WTC11 (cell line): ENCODE measurements at regions not wholly inside any gene's neighbourhood (a gene's known extent, or its start where the extent isn't known, plus 50 kb on each side); places are given as distances from the start of the nearest gene placed in this dataset.
A peak's percentile ranks its signal among the peaks of the same experiment; 100 is the strongest.

Experiments
- ATAC-seq: fragments of 200-7000 bp; cut with Tn5 transposase; 2 replicates; pipeline ENCODE4 v1.10.0; 2021; ENCODE audit warnings: mild to moderate bottlenecking, moderate library complexity
- CTCF ChIA-PET: fragments of 300-600 bp; sonication (Branson Sonifier 250); formaldehyde crosslinking; loops from one replicate; lab custom pipeline; 2021; ENCODE audit warnings: antibody characterized with exemption; lab: Charles Lee
- POLR2A ChIA-PET: fragments of 350-600 bp; sonication (Branson Sonifier 250); formaldehyde crosslinking; loops from one replicate; lab custom pipeline; 2021; ENCODE audit warnings: antibody characterized with exemption; lab: Charles Lee
- DNase-seq: peaks from one replicate; pipeline ENCODE4 v3.0.0; 2021; ENCODE audit warnings: low spot score
- H3K27ac Mint-ChIP-seq: 2 replicates; pipeline ENCODE4 v1.8.0; 2021; ENCODE audit warnings: mixed read lengths
- H3K27me3 Mint-ChIP-seq: 2 replicates; pipeline ENCODE4 v1.8.0; 2021; ENCODE audit warnings: low read depth, mild to moderate bottlenecking, moderate library complexity, mixed read lengths
- H3K36me3 Mint-ChIP-seq: 2 replicates; pipeline ENCODE4 v1.8.0; 2021; ENCODE audit warnings: mixed read lengths
- H3K4me1 Mint-ChIP-seq: 2 replicates; pipeline ENCODE4 v1.8.0; 2022; ENCODE audit warnings: mixed read lengths
- H3K4me3 Mint-ChIP-seq: 2 replicates; pipeline ENCODE4 v1.8.0; 2021; ENCODE audit warnings: mild to moderate bottlenecking, moderate library complexity, mixed read lengths
- H3K9me3 Mint-ChIP-seq: 2 replicates; pipeline ENCODE4 v1.8.0; 2021; ENCODE audit warnings: mixed read lengths
- CREM ChIP-seq: sonication (generic); formaldehyde crosslinking; IDR thresholded peaks from 2 replicates; pipeline ENCODE4 v1.8.1; 2022; ENCODE audit warnings: mild to moderate bottlenecking, missing genetic modification reagents, moderate library complexity
- EMX1 ChIP-seq: fragments of 250-450 bp; sonication (Bioruptor Pico); IDR thresholded peaks from 2 replicates; pipeline ENCODE4 v1.8.0; 2021; ENCODE audit warnings: mild to moderate bottlenecking
- JUN ChIP-seq: sonication (generic); formaldehyde crosslinking; IDR thresholded peaks from 2 replicates; pipeline ENCODE4 v1.8.0; 2023; ENCODE audit warnings: mild to moderate bottlenecking, missing genetic modification reagents
- NR2C2 ChIP-seq: sonication (generic); formaldehyde crosslinking; IDR thresholded peaks from 2 replicates; pipeline ENCODE4 v1.8.0; 2022; ENCODE audit warnings: mild to moderate bottlenecking, missing genetic modification reagents
- OVOL2 ChIP-seq: fragments of 250-450 bp; sonication (Bioruptor Pico); IDR thresholded peaks from 2 replicates; pipeline ENCODE4 v1.9.0; 2021; ENCODE audit warnings: mild to moderate bottlenecking, borderline replicate concordance
- PRRX2 ChIP-seq: fragments of 250-450 bp; sonication (Bioruptor Pico); IDR thresholded peaks from 2 replicates; pipeline ENCODE4 v1.8.0; 2021; ENCODE audit warnings: mild to moderate bottlenecking
- SMAD4 ChIP-seq: sonication (generic); formaldehyde crosslinking; IDR thresholded peaks from 2 replicates; pipeline ENCODE4 v1.8.0; 2022; ENCODE audit warnings: mild to moderate bottlenecking, missing genetic modification reagents
- TP53 ChIP-seq: sonication (generic); formaldehyde crosslinking; IDR thresholded peaks from 2 replicates; pipeline ENCODE4 v1.8.1; 2023; ENCODE audit warnings: mild to moderate bottlenecking, missing genetic modification reagents
- TF ChIP-seq, protein P1 (sequence below): sonication (generic); formaldehyde crosslinking; IDR thresholded peaks from 2 replicates; pipeline ENCODE4 v1.8.0; 2022; ENCODE audit warnings: mild to moderate bottlenecking, missing genetic modification reagents
- TF ChIP-seq, protein P2 (sequence below): sonication (generic); formaldehyde crosslinking; IDR thresholded peaks from 2 replicates; pipeline ENCODE4 v1.8.1; 2022; ENCODE audit warnings: low read depth, missing genetic modification reagents, borderline replicate concordance
- TF ChIP-seq, protein P3 (sequence below): sonication (generic); formaldehyde crosslinking; IDR thresholded peaks from 2 replicates; pipeline ENCODE4 v1.8.1; 2022; ENCODE audit warnings: mild to moderate bottlenecking, missing genetic modification reagents, moderate library complexity, borderline replicate concordance
- TF ChIP-seq, protein P4 (sequence below): sonication (generic); formaldehyde crosslinking; IDR thresholded peaks from 2 replicates; pipeline ENCODE4 v1.8.0; 2023; ENCODE audit warnings: missing genetic modification reagents
- TF ChIP-seq, protein P5 (sequence below): fragments of 250-450 bp; sonication (Bioruptor Pico); IDR thresholded peaks from 2 replicates; pipeline ENCODE4 v1.9.0; 2021; ENCODE audit warnings: moderate library complexity, mild to moderate bottlenecking, inconsistent platforms, borderline replicate concordance
- TF ChIP-seq, protein P6 (sequence below): sonication (generic); formaldehyde crosslinking; IDR thresholded peaks from 2 replicates; pipeline ENCODE4 v1.8.1; 2023; ENCODE audit warnings: mild to moderate bottlenecking, missing genetic modification reagents
- TF ChIP-seq, protein P7 (sequence below): sonication (generic); formaldehyde crosslinking; IDR thresholded peaks from 2 replicates; pipeline ENCODE4 v1.8.1; 2023; ENCODE audit warnings: mild to moderate bottlenecking, missing genetic modification reagents, borderline replicate concordance

DNA sequence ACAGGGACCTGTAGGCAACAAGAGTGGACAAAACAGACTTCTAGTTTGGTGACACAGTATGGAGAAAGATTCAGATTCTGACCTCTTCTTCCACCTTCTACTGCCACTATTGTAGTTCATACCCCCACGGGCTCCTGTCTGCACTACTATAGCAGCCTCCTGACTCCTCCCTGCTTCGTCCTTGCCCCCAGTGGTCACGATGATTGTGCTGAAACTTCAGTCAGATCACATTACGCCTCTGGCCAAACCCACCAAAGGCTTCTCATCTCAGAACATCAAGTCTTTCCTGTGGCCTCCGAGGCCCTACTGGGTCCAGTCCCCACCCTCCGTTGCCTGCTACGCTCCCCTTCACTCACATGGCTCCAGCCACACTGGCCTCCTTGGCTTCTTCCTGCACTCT, 147.6 kb downstream of the CYP26B1 start:
- Mint-ChIP-seq H3K36me3 (no peaks in the 10 kb centered on the region), H3K4me3 (no peak overlapping the region), H3K27me3 (no peaks in the 10 kb centered on the region; the same call in 1 of the 2 replicates), H3K9me3 (no peaks in the 10 kb centered on the region), H3K4me1 (peaks cover 16% of the 10 kb centered on the region), H3K27ac (no peak overlapping the region)
- no peak for DNase-seq
- ChIA-PET POLR2A (no interaction called here), CTCF (interaction anchor here (1.2 to 2.0 kb wide), 2 partner anchors 76 to 150 kb away, joined by 3 to 4 read pairs; no protein-coding TSS in a partner anchor)
- TF ChIP-seq, protein P1, sequence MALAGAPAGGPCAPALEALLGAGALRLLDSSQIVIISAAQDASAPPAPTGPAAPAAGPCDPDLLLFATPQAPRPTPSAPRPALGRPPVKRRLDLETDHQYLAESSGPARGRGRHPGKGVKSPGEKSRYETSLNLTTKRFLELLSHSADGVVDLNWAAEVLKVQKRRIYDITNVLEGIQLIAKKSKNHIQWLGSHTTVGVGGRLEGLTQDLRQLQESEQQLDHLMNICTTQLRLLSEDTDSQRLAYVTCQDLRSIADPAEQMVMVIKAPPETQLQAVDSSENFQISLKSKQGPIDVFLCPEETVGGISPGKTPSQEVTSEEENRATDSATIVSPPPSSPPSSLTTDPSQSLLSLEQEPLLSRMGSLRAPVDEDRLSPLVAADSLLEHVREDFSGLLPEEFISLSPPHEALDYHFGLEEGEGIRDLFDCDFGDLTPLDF (CRISPR knock-in tag) = no peak
- TF ChIP-seq, protein P2, sequence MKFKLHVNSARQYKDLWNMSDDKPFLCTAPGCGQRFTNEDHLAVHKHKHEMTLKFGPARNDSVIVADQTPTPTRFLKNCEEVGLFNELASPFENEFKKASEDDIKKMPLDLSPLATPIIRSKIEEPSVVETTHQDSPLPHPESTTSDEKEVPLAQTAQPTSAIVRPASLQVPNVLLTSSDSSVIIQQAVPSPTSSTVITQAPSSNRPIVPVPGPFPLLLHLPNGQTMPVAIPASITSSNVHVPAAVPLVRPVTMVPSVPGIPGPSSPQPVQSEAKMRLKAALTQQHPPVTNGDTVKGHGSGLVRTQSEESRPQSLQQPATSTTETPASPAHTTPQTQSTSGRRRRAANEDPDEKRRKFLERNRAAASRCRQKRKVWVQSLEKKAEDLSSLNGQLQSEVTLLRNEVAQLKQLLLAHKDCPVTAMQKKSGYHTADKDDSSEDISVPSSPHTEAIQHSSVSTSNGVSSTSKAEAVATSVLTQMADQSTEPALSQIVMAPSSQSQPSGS = no peak
- TF ChIP-seq, protein P3, sequence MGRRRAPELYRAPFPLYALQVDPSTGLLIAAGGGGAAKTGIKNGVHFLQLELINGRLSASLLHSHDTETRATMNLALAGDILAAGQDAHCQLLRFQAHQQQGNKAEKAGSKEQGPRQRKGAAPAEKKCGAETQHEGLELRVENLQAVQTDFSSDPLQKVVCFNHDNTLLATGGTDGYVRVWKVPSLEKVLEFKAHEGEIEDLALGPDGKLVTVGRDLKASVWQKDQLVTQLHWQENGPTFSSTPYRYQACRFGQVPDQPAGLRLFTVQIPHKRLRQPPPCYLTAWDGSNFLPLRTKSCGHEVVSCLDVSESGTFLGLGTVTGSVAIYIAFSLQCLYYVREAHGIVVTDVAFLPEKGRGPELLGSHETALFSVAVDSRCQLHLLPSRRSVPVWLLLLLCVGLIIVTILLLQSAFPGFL (CRISPR knock-in tag) = no peak
- TF ChIP-seq PRRX2 (CRISPR knock-in tag) = no peak
- TF ChIP-seq, protein P4, sequence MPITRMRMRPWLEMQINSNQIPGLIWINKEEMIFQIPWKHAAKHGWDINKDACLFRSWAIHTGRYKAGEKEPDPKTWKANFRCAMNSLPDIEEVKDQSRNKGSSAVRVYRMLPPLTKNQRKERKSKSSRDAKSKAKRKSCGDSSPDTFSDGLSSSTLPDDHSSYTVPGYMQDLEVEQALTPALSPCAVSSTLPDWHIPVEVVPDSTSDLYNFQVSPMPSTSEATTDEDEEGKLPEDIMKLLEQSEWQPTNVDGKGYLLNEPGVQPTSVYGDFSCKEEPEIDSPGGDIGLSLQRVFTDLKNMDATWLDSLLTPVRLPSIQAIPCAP (CRISPR knock-in tag) = no peak
- TF ChIP-seq, protein P5, sequence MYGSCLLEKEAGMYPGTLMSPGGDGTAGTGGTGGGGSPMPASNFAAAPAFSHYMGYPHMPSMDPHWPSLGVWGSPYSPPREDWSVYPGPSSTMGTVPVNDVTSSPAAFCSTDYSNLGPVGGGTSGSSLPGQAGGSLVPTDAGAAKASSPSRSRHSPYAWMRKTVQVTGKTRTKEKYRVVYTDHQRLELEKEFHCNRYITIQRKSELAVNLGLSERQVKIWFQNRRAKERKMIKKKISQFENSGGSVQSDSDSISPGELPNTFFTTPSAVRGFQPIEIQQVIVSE (CRISPR knock-in tag) = no peak
- no peak for TF ChIP-seq TP53 (CRISPR knock-in tag)
- TF ChIP-seq, protein P6, sequence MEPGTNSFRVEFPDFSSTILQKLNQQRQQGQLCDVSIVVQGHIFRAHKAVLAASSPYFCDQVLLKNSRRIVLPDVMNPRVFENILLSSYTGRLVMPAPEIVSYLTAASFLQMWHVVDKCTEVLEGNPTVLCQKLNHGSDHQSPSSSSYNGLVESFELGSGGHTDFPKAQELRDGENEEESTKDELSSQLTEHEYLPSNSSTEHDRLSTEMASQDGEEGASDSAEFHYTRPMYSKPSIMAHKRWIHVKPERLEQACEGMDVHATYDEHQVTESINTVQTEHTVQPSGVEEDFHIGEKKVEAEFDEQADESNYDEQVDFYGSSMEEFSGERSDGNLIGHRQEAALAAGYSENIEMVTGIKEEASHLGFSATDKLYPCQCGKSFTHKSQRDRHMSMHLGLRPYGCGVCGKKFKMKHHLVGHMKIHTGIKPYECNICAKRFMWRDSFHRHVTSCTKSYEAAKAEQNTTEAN (CRISPR knock-in tag) = no peak
- ATAC-seq = peak; percentile 91

DNA sequence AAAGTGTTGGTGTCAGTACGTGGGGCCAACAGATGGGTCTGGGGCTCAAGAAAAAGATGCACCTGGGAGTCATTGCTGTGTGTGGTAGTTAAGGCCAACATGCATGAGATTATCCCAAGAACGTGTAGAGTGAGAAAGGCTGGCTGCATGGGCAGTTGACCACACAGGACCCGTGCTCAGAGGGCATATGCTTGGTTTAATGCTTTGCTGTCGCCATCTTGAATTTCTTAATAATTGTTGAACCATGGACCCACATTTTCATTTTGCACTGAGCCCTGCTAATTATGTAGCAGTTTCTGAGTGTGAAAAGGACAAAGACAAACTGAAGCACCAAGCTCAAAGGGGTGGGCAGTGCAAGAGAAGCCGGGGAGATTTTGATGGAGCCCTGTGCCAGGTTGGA, 148.1 kb downstream of the CYP26B1 start:
- H3K36me3 Mint-ChIP-seq = no peaks in the 10 kb centered on the region
- no peaks in the 10 kb centered on the region; the same call in 1 of the 2 replicates for H3K27me3 Mint-ChIP-seq
- DNase-seq = no peak
- ChIA-PET CTCF (interaction anchor here (2.0 kb wide), 1 partner anchor 151 kb away, joined by 4 read pairs; no protein-coding TSS in a partner anchor), POLR2A (no interaction called here)
- no peaks in the 10 kb centered on the region for H3K9me3 Mint-ChIP-seq
- H3K4me1 Mint-ChIP-seq = peaks cover 16% of the 10 kb centered on the region
- no peak for ATAC-seq
- no peak overlapping the region for H3K4me3 Mint-ChIP-seq
- H3K27ac Mint-ChIP-seq = no peak overlapping the region
- TF ChIP-seq EMX1 (CRISPR knock-in tag) (no peak), OVOL2 (CRISPR knock-in tag) (no peak), NR2C2 (CRISPR knock-in tag) (no peak), JUN (no peak), CREM (no peak), SMAD4 (CRISPR knock-in tag) (no peak)
- TF ChIP-seq, protein P7, sequence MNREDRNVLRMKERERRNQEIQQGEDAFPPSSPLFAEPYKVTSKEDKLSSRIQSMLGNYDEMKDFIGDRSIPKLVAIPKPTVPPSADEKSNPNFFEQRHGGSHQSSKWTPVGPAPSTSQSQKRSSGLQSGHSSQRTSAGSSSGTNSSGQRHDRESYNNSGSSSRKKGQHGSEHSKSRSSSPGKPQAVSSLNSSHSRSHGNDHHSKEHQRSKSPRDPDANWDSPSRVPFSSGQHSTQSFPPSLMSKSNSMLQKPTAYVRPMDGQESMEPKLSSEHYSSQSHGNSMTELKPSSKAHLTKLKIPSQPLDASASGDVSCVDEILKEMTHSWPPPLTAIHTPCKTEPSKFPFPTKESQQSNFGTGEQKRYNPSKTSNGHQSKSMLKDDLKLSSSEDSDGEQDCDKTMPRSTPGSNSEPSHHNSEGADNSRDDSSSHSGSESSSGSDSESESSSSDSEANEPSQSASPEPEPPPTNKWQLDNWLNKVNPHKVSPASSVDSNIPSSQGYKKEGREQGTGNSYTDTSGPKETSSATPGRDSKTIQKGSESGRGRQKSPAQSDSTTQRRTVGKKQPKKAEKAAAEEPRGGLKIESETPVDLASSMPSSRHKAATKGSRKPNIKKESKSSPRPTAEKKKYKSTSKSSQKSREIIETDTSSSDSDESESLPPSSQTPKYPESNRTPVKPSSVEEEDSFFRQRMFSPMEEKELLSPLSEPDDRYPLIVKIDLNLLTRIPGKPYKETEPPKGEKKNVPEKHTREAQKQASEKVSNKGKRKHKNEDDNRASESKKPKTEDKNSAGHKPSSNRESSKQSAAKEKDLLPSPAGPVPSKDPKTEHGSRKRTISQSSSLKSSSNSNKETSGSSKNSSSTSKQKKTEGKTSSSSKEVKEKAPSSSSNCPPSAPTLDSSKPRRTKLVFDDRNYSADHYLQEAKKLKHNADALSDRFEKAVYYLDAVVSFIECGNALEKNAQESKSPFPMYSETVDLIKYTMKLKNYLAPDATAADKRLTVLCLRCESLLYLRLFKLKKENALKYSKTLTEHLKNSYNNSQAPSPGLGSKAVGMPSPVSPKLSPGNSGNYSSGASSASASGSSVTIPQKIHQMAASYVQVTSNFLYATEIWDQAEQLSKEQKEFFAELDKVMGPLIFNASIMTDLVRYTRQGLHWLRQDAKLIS (CRISPR knock-in tag) = no peak
- TF ChIP-seq, all 79 proteins: peak for 0
